ENCODE measurements at regions not wholly inside any gene's neighbourhood (a gene's known extent, or its start where the extent isn't known, plus 50 kb on each side); places are given as distances from the start of the nearest gene placed in this dataset.

- TF ChIP-seq CTCF (IDR thresholded peaks at IDR 0.05; ENCODE audit: low read depth, low read length) (no peak), EZH2phosphoT487 (IDR thresholded peaks at IDR 0.05; ENCODE audit: low read depth) (no peak)
These were observed 154.1 kb upstream of the PAPPA start for GRCh38 chr9:115999498-115999897.

Measured in OCI-LY3 (cell line).